Esophagus squamous epithelium (tissue), 5 donors: ENCODE measurements at regions not wholly inside any gene's neighbourhood (a gene's known extent, or its start where the extent isn't known, plus 50 kb on each side); places are given as distances from the start of the nearest gene placed in this dataset.

Experiments
- DNase-seq: peaks from one replicate; lab custom pipeline; 2025; lab: John Stamatoyannopoulos, UW
- H3K27ac ChIP-seq, 4 donors: fragments of 200-600 bp; sonication (generic); one replicate each; pipeline ENCODE4 v1.5.1; 2016 to 2019; ENCODE audit warnings: mild to moderate bottlenecking in 1 of 4
- H3K27me3 ChIP-seq, 4 donors: fragments of 200-600 bp; sonication (generic); 1 replicate in 3 of 4; 2 replicates in 1 of 4; pipeline versions ENCODE4 v1.5.1 to v1.6.0; 2017 to 2021; ENCODE audit warnings: antibody characterized with exemption in 1 of 4
- H3K36me3 ChIP-seq, 3 donors: fragments of 200-600 bp; sonication (generic); one replicate each; pipeline ENCODE4 v1.5.1; 2016 to 2019
- H3K4me1 ChIP-seq, 3 donors: fragments of 200-600 bp; sonication (generic); one replicate each; pipeline ENCODE4 v1.5.1; 2017 to 2019
- H3K4me3 ChIP-seq, 4 donors: fragments of 200-600 bp; sonication (generic); 1 replicate in 3 of 4; 2 replicates in 1 of 4; pipeline ENCODE4 v1.5.1; 2016 to 2019; ENCODE audit warnings: mild to moderate bottlenecking in 2 of 4, moderate library complexity in 1 of 4
- H3K9me3 ChIP-seq, 3 donors: fragments of 200-600 bp; sonication (generic); one replicate each; pipeline ENCODE4 v1.5.1; 2016 to 2019
- CTCF ChIP-seq, 6 experiments: fragments of 450-650 bp in 4 of 6; fragments of 200-600 bp in 2 of 6; sonication (generic) in 2 of 6; IDR thresholded peaks; one replicate each; pipeline ENCODE4 v1.5.1; 2016 to 2019; ENCODE audit warnings: antibody characterized with exemption in 6 of 6, mild to moderate bottlenecking in 4 of 6, moderate library complexity in 4 of 6
- POLR2A ChIP-seq, 4 donors: fragments of 450-650 bp; IDR thresholded peaks; one replicate each; pipeline ENCODE4 v1.6.1; 2017; ENCODE audit warnings: antibody characterized with exemption in 4 of 4, mild to moderate bottlenecking in 4 of 4, moderate library complexity in 3 of 4
- WGBS, 2 donors: methylation state at CpG; one replicate each; pipeline ENCODE4 v1.1.5; 2018; 5-methylcytosine and 5-hydroxymethylcytosine counted together
- intact Hi-C: fragments of 100-400 bp; cut with DNase I; formaldehyde crosslinking; loops from one replicate; pipeline ENCODE4 v1.15.0; 2022
- donor health status: DM: yes; HTN: yes; CAD: no.

- Histone ChIP-seq H3K36me3 (no peaks in the 10 kb centered on the region), H3K27ac (no peak overlapping the region), H3K27me3 (no peaks in the 10 kb centered on the region), H3K4me1 (no peaks in the 10 kb centered on the region), H3K9me3 (no peaks in the 10 kb centered on the region), H3K4me3 (no peak overlapping the region)
- intact Hi-C loops, result no loop called here
- no peak for DNase-seq
- TF ChIP-seq CTCF (IDR thresholded peaks at IDR 0.05), result no peak
- TF ChIP-seq POLR2A (IDR thresholded peaks at IDR 0.05), result no peak
- 42 to 53% methylated on average over 1 of the region's 1 CpG for WGBS, 2 donors
Measured at GRCh38 chr1:102185260-102185659, 188.5 kb upstream of the OLFM3 start.

GRCh38 chr1:102184477-102184876, 187.8 kb upstream of the OLFM3 start:
- no peak for DNase-seq
- Histone ChIP-seq H3K4me3 (no peak overlapping the region), H3K36me3 (no peaks in the 10 kb centered on the region), H3K4me1 (no peaks in the 10 kb centered on the region), H3K9me3 (no peaks in the 10 kb centered on the region), H3K27ac (no peak overlapping the region), H3K27me3 (no peaks in the 10 kb centered on the region)
- intact Hi-C loops, result no loop called here
- no peak for TF ChIP-seq CTCF (IDR thresholded peaks at IDR 0.05)
- no peak for TF ChIP-seq POLR2A (IDR thresholded peaks at IDR 0.05)

GRCh38 chr1:102183711-102184110, 187.0 kb upstream of the OLFM3 start:
- intact Hi-C loops, result no loop called here

GRCh38 chr1:102182603-102183260, 186.0 kb upstream of the OLFM3 start:
- no peak for DNase-seq
- WGBS, 2 donors, result 68 to 76% methylated on average over 5 of the region's 5 CpGs
- no peak overlapping the region for H3K27ac ChIP-seq
- H3K4me3 ChIP-seq, result no peak overlapping the region
- H3K36me3 ChIP-seq, result no peaks in the 10 kb centered on the region
- intact Hi-C loops, result no loop called here
- H3K27me3 ChIP-seq, result no peaks in the 10 kb centered on the region
- no peaks in the 10 kb centered on the region for H3K4me1 ChIP-seq
- TF ChIP-seq POLR2A (IDR thresholded peaks at IDR 0.05) (no peak), CTCF (IDR thresholded peaks at IDR 0.05) (no peak)
- H3K9me3 ChIP-seq, result no peaks in the 10 kb centered on the region

More at GRCh38 chr1:102183711-102184110, 187.0 kb upstream of the OLFM3 start:
- 80 to 82% methylated on average over 2 of the region's 2 CpGs for WGBS, 2 donors
- Histone ChIP-seq H3K9me3 (no peaks in the 10 kb centered on the region), H3K27me3 (no peaks in the 10 kb centered on the region), H3K4me1 (no peaks in the 10 kb centered on the region), H3K4me3 (no peak overlapping the region), H3K36me3 (no peaks in the 10 kb centered on the region), H3K27ac (no peak overlapping the region)
- DNase-seq, result no peak
- TF ChIP-seq CTCF (IDR thresholded peaks at IDR 0.05), result no peak
- no peak for TF ChIP-seq POLR2A (IDR thresholded peaks at IDR 0.05)

- H3K27ac ChIP-seq, result no peak overlapping the region
- no peaks in the 10 kb centered on the region for H3K36me3 ChIP-seq
- H3K9me3 ChIP-seq, result no peaks in the 10 kb centered on the region
- no peaks in the 10 kb centered on the region for H3K27me3 ChIP-seq
- WGBS, 2 donors, result 76 to 80% methylated on average over 2 of the region's 2 CpGs
- DNase-seq, result no peak
- no peaks in the 10 kb centered on the region for H3K4me1 ChIP-seq
- no peak for TF ChIP-seq CTCF (IDR thresholded peaks at IDR 0.05)
- no peak for TF ChIP-seq POLR2A (IDR thresholded peaks at IDR 0.05)
- intact Hi-C loops, result no loop called here
- no peak overlapping the region for H3K4me3 ChIP-seq
Measured at GRCh38 chr1:102181341-102181740, 184.6 kb upstream of the OLFM3 start.
